ENCODE measurements at regions not wholly inside any gene's neighbourhood (a gene's known extent, or its start where the extent isn't known, plus 50 kb on each side); places are given as distances from the start of the nearest gene placed in this dataset.
A peak's percentile ranks its signal among the peaks of the same experiment; 100 is the strongest.

- Histone ChIP-seq H3K4me3 (no peak overlapping the region), H3K9me3 (no peaks in the 10 kb centered on the region), H3K36me3 (no peaks in the 10 kb centered on the region), H3K4me1 (peaks cover 0 to 4% of the 10 kb centered on the region in 2 donors), H3K27ac (no peak overlapping the region), H3K27me3 (no peaks in the 10 kb centered on the region)
- ATAC-seq = no peak
- intact Hi-C loops (cut with DNase I; ENCODE audit: low total_unique reads) = no loop called here
- no peak for TF ChIP-seq CTCF (IDR thresholded peaks at IDR 0.05 in 4 of 5, conservative IDR thresholded peaks at IDR 0.05 in 1 of 5)
- no peak for TF ChIP-seq POLR2A (IDR thresholded peaks at IDR 0.05)
- in situ Hi-C loops (cut with MboI; ENCODE audit: low sequenced_read_pairs in 4 of 4) = no loop called here
- DNase-seq = no peak
Measured at GRCh38 chr12:5244513-5244972, 187.4 kb upstream of the NTF3 start.

- Histone ChIP-seq H3K9me3 (no peaks in the 10 kb centered on the region), H3K4me3 (no peak overlapping the region), H3K27ac (no peak overlapping the region), H3K36me3 (no peaks in the 10 kb centered on the region), H3K27me3 (no peaks in the 10 kb centered on the region), H3K4me1 (peaks cover 4 to 11% of the 10 kb centered on the region in 2 donors)
- intact Hi-C loops (cut with DNase I; ENCODE audit: low total_unique reads) (loop anchor here (5.0 kb wide), 1 partner anchor 74 kb away; no protein-coding TSS in a partner anchor), in situ Hi-C loops (cut with MboI; ENCODE audit: low sequenced_read_pairs in 4 of 4) (no loop called here)
- ATAC-seq (no peak), DNase-seq (no peak)
- no peak for TF ChIP-seq POLR2A (IDR thresholded peaks at IDR 0.05)
- no peak for TF ChIP-seq CTCF (IDR thresholded peaks at IDR 0.05 in 4 of 5, conservative IDR thresholded peaks at IDR 0.05 in 1 of 5)
Measured at GRCh38 chr12:5246196-5246595, 185.7 kb upstream of the NTF3 start.

- H3K4me3 ChIP-seq = no peak overlapping the region
- no peaks in the 10 kb centered on the region for H3K36me3 ChIP-seq
- no peak for DNase-seq
- H3K27ac ChIP-seq = no peak overlapping the region
- no peak for ATAC-seq
- intact Hi-C loops (cut with DNase I; ENCODE audit: low total_unique reads) (loop anchor here (5.0 kb wide), 1 partner anchor 75 kb away; no protein-coding TSS in a partner anchor), in situ Hi-C loops (cut with MboI; ENCODE audit: low sequenced_read_pairs in 4 of 4) (no loop called here)
- H3K27me3 ChIP-seq = no peaks in the 10 kb centered on the region
- peaks cover 10 to 19% of the 10 kb centered on the region in 2 donors for H3K4me1 ChIP-seq
- no peak for TF ChIP-seq CTCF (IDR thresholded peaks at IDR 0.05 in 4 of 5, conservative IDR thresholded peaks at IDR 0.05 in 1 of 5)
- TF ChIP-seq POLR2A (IDR thresholded peaks at IDR 0.05) = no peak
- H3K9me3 ChIP-seq = no peaks in the 10 kb centered on the region
Measured at GRCh38 chr12:5247144-5247543, 184.8 kb upstream of the NTF3 start.

DNA sequence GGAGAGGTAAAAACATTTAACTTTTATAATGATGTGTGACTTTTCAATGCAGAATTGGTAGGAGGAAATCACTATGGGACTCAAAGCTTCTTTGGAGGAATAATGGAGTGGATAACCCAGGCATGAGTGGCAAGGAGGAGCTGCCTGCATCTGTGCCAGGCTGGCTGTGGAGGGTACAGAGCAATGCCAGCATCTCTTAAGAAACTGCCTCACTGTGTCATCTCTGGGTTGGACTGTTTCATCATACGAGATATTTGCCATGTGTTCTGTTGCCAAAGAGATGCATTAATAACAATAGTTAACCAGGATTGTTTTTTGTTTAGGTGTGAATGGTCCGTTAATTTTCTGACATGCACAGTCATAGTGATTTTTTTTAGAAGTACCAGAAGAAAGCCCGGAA lies 183.7 kb upstream of the NTF3 start:
- Histone ChIP-seq H3K4me3 (no peak overlapping the region), H3K27ac (no peak overlapping the region), H3K4me1 (peaks cover 10 to 20% of the 10 kb centered on the region in 2 donors), H3K36me3 (no peaks in the 10 kb centered on the region), H3K27me3 (no peaks in the 10 kb centered on the region), H3K9me3 (no peaks in the 10 kb centered on the region)
- in situ Hi-C loops (cut with MboI; ENCODE audit: low sequenced_read_pairs in 4 of 4) (no loop called here), intact Hi-C loops (cut with DNase I; ENCODE audit: low total_unique reads) (loop anchor here (5.0 kb wide), 1 partner anchor 76 kb away; no protein-coding TSS in a partner anchor)
- no peak for TF ChIP-seq CTCF (IDR thresholded peaks at IDR 0.05 in 4 of 5, conservative IDR thresholded peaks at IDR 0.05 in 1 of 5)
- no peak for TF ChIP-seq POLR2A (IDR thresholded peaks at IDR 0.05)
- peak in 1 of 2 donors; percentile 45 for ATAC-seq
- DNase-seq = no peak

- H3K4me3 ChIP-seq = no peak overlapping the region
- ATAC-seq (no peak), DNase-seq (no peak)
- no peaks in the 10 kb centered on the region for H3K27me3 ChIP-seq
- in situ Hi-C loops (cut with MboI; ENCODE audit: low sequenced_read_pairs in 4 of 4) (no loop called here), intact Hi-C loops (cut with DNase I; ENCODE audit: low total_unique reads) (loop anchor here (5.0 kb wide), 1 partner anchor 77 kb away; no protein-coding TSS in a partner anchor)
- H3K27ac ChIP-seq = no peak overlapping the region
- TF ChIP-seq CTCF (IDR thresholded peaks at IDR 0.05 in 4 of 5, conservative IDR thresholded peaks at IDR 0.05 in 1 of 5) = no peak
- no peak for TF ChIP-seq POLR2A (IDR thresholded peaks at IDR 0.05)
- H3K9me3 ChIP-seq = no peaks in the 10 kb centered on the region
- no peaks in the 10 kb centered on the region for H3K36me3 ChIP-seq
- peaks cover 10 to 19% of the 10 kb centered on the region in 2 donors for H3K4me1 ChIP-seq
Measured at GRCh38 chr12:5248999-5249526, 182.8 kb upstream of the NTF3 start.

Data from gastrocnemius medialis (tissue), 4 donors.